ENCODE measurements at regions not wholly inside any gene's neighbourhood (a gene's known extent, or its start where the extent isn't known, plus 50 kb on each side); places are given as distances from the start of the nearest gene placed in this dataset.

DNA sequence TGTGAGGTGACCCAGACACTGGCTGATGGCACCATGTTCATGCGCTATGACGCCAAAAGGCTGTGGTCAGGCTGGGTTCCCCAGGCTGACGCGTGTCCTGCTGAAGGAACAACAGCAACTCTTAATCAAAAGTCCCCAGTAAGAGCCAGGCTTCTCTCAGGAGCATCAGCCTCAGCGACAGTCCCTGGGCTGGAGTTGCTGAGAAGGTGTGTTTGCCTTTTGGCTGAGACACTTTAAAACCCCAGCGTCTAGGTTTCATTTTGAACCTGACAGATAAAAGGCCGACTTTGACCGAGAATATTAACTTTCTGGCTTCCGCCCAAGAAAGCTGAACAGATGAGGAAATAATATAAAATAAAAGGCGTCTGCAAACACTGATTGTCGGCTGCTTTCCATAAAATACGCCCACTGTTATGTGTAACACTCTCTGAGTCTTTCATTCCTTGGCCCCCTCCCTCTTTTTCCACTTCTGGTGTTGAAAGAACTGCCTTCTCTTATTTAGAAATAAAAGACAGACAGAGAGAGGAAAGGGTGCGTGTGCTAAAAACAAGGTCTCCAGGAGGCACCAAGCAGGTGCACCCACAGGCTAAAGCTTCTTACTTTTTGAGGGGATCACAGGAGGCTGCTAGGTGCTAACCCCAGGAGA is 373.6 kb downstream of the MID1IP1 start:
- DNase-seq (ENCODE audit: low spot score): no peak

DNA sequence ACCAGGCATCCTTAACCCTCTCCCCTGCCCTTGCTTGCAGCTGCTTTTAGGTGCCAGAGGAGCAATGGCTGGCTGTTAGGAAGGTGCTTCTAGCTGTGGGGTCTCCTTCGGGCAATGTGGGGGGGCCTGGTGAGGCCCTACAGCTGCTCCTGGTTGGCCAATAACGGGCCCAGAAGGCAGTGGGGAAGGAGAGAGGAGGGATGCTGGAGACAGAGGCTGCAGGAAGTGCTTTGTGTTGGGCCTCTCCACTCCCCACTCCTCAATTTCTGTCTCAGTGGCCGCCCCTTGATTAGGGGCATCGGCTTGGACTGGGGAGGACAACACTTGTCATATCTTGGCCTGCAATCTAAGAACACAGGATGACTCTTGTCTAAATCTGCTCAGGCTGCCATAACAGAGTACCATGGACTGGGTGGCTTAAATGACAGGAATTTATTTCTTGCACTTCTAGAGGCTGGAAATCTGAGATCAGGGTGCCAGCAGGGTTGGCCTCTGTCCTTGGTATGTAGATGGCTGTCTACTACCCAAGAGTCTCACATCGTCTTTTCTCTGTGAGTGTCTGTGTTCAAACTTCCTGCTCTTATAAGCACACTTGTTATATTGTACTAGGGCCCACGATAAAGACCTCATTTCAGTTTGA is 374.3 kb downstream of the MID1IP1 start:
- no peak for DNase-seq (ENCODE audit: low spot score)

DNA sequence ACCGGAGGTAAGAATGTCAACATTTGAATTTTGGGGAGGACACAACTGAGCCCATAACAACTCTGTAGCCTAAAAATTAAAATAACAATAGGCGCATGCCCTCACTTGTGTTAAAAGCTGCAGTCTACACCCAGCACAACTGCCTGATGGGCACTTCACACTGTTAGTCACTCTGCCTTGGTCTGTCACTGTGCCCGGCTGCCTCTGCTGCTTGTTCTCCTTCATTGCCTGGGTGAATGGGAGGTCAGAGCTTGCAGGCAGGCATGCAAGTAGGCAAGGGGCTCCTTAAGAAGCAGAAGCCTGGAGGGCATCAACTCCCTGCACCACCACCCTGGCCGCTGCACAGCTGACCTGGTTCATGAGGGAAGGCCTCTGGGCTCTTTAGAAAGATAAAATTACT is 374.8 kb downstream of the MID1IP1 start:
- DNase-seq (ENCODE audit: low spot score): no peak

DNA sequence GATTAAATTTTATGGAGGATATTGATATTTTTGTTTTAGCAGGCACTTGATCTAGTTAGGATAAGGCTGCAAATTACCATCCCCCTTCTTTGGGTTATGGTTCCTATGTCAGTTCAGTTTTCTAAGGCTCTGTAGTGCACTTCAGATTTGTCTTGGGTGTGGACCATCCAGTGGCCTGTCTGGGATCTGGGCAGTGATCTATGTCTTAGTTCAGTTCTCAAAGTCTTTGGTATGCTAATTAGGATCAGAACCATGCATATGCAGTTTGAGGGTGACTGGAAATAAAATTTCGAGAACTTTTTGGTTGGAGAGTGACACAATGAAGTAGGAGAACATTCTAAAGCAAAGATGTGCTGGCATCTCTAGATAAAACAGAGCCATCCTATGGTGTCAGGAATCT is 388.2 kb downstream of the MID1IP1 start:
- no peak for DNase-seq (ENCODE audit: low spot score)

DNA sequence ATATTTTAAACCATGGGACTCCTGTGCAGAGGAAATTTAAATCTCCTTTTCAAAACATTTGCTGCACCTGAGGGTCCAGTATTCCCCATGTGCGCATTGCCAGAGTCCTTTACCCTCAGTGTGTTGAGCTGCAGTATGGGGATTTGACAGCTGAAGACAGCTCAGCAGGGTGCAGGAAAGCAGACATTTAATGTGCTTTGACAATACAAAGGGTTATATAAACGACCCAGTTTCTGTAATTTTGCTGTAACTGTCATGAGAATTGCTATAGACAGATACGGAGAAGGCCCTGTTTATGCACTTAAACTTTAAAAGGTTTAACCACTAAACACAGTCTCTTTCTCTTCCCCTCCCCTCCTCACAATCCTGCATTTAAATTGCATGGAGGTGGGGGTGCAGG is 393.4 kb downstream of the MID1IP1 start:
- no peak for DNase-seq (ENCODE audit: low spot score)

DNA sequence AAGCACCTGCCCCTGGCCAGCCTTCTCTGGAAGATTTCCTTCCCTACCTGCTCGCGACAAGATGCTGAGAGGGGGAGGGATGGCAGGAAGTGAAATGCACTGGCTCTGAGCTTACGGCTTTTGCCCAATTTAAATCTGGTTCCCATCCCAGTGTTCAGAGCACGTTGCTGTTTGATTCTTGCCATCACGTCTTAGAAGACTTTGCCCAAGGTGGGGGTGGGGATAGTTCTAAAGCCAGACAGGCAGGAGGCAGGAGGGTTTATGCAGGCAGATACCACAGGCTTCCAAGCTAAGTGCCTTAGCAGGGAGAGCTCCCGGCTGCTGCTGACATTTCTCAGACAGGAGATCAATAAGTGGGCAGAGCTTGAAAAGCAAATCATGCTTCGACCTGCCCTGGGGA is 393.9 kb downstream of the MID1IP1 start:
- DNase-seq (ENCODE audit: low spot score): no peak

DNA sequence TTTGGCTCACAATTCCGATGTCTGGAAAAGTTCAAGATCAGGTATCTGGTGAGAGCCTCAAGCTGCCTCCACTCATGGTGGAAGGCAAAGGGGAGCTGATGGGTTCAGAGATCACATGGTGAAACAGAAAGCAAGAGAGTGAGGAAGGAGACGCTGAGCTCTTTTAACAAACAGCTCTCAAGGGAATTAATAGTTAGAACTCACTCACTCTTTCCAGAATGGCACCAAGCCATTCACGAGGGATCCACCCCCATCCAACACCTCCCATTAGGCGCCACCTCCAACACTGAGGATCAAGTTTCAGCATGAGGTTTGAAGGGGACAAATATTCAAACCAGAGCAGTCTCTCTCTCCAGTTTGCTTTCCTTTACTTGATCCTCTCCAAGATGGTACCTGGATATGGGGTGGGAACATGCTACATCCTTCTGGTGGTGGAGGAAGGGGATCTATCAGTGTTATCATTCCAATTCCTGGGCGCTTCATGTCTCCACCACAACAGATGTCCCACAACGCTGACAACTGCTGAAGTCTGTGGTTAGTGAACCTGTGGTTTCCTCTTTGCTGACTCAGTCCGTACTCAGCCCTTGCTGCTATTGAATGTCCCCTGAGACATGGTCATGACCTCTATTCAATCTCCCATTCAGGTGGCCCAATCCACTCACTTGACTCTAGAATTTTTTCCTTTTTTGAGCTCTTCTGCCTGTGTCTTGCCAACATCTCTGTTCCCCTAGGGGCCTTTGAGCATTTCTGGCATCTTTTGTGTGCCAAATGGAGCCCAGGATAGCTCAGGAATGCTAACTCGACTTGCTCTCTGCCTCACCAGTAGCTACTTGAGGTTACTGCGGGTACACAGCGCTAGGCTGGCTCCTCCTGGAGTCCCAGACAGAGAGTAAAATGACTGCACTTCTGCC is 395.2 kb downstream of the MID1IP1 start:
- DNase-seq (ENCODE audit: low spot score): no peak

DNA sequence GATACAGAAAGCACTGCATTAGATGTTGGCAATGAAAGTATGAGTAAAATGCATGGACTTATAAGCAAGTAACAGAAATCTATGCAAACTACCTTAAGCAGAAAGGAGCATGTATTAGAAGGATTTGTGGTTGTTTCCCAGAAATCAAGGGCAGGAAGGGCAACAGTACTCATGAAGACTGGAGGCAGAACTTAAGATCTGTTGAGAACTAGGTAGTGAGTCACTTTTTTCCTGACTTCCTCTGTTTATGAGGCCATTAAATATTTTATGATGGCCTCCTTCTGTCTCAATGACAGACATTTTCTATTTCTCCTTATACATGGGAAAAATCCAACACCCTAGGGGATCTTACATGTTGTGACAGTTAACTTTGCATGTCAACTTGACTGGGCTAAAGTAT is 398.2 kb downstream of the MID1IP1 start:
- DNase-seq (ENCODE audit: low spot score): no peak

DNA sequence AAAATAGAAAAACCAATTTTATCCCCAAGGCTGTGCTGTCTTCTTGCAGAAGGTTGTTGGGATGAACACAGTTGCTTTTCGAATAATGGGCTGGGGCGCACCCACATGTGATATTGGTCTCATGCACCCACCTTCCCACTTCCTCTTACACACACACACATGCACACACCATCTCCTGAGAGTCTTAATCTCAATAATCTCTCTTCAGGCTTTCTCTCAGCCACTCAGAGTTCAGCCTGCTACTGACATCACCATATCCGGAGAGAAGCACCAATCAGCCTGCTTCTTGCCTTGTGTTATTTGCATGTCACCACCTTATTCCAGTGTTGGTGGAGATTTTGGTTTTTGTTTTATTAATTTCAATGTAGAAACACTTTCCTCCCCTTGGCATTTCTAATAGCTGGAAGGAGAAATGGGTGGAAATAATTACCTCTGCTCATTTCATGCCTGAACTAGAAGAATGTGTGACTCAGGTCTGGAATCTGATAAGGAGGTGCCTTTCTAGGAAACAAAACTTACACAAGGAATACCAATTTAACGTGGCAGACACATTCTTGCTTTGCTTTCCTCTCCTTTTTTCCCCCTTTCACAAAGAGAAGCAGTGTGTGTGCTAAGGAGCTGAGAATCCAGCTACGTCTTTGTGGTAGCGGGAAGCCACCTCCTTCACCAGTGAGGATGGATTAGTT is 400.2 kb downstream of the MID1IP1 start:
- DNase-seq (ENCODE audit: low spot score): no peak

DNA sequence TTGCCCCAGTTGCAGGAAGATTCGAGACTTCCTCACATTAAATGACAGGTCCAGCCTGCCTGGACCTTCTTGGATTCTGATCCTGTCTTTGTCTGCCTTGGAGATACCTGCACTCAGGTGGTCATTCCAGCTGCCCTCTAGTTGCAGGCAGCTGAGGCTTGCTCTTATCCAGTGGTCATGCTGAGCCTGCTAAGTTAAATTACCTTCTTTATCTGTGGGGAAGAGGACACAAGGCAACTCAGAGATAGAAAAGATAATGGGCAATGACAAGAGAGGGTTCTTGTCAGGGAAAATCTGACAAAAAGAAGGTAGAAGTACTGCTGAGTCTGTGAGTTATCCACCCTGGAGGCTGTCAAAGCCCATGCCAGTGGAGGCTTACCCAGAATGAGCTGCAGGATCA is 401.4 kb downstream of the MID1IP1 start:
- DNase-seq (ENCODE audit: low spot score): no peak

DNA sequence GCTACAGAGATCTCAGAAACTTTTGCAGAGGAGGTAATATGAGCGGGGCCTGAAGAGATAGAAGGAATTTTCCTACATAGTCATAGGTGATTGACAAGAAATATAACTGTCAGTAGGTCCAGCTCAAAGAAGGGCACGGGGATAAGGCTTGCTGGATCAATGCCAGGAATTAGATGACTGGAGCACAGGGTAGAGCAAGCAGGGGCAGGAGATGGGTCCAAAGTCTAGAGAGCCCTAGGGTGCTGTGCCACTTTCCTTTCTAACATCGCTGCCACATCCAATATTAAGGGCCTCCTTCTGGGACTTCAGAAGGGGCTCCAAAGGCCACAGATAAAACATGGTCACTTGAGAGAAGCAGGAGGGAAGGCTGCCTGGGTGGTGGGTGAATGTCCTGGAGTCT is 402.2 kb downstream of the MID1IP1 start:
- no peak for DNase-seq (ENCODE audit: low spot score)

DNA sequence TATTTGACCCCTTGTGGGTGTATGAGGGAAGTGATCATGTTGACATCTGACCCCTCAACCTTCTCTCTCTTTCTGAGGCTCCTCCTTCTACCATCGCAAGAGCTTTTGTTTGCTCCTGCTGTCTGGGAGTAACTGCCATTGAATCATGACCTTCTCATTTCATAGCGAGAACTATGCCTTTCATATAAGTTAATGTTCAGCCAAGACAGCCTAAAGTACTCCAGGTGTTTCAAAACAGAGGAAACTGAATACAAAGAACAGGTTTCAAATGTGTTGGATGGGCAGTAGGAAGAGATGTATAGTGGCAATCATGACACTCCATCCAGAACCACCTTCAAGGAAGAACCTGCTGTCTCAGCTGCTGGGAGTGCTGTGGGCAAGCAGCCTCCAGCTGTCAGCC is 403.1 kb downstream of the MID1IP1 start:
- DNase-seq (ENCODE audit: low spot score): no peak

DNA sequence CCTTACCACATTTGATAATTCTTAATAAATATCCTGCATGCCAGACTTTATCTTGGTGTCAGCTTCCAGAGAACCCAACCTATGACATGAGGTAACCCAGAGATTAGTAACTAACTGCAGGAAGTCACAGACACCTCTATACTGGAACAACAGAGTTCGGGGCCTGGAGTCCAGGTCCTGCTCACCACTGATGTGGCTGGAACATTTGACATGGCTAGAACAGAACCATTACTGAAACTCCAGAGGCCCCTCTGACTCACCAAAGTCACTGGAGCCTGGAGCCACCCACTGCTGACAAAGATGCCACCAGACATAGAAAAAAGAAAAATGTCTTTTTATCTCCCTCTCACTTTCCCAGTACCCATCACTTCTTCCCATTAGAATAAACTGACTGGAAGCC is 403.7 kb downstream of the MID1IP1 start:
- DNase-seq (ENCODE audit: low spot score): no peak

DNA sequence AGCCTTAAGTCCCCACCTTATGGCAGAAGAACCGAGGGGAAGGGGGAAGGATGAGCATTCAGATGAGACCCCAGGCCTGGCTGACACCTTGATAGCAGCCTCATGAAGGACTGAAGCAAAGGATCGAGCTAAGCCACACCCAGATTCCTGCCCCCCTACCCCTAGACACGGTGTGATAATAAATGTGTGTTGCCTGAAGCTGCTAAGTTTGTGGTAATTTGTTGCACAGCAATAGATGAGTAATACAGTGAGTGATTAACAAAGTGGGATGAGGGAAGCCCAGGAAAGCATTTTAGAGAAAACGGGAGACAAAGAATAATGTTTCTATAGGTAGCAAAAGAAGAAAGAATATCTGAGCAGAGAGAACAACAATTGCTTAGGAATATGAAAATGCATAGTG is 404.2 kb downstream of the MID1IP1 start:
- no peak for DNase-seq (ENCODE audit: low spot score)

DNA sequence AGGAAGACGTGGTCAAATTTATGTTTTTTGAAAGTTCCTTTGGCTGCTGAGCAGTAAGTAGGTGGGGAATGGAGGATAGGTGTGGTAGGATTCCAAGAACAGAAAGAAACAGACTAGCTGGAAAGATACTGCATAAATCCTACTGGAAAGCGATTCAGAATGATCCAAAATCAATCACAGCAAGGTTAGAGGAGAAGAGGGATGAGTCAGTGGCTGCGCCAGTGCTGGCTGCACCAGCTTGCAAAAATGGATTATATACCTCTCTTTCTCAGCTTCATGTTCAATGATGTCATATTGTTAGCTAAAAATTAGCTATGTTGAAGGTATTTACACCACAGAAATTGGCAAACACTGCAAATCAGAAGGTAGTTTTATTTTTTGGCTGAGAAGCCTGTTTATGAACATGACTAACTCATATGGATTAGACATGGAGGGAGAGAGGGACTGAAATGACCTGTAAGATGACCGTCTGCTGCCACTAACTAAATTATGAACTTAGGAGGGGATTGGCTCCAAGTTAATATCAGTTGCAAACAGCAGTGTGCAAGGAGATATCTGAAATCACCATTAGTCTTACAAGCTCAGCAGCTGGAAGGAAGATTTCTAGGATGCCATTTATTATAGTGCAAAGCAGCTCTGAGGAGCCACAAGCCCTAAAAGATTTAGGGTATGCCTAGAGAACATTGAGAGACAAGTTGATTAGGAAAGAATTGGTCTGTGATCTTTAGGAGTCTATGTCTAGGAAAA is 405.3 kb downstream of the MID1IP1 start:
- no peak for DNase-seq (ENCODE audit: low spot score)

DNA sequence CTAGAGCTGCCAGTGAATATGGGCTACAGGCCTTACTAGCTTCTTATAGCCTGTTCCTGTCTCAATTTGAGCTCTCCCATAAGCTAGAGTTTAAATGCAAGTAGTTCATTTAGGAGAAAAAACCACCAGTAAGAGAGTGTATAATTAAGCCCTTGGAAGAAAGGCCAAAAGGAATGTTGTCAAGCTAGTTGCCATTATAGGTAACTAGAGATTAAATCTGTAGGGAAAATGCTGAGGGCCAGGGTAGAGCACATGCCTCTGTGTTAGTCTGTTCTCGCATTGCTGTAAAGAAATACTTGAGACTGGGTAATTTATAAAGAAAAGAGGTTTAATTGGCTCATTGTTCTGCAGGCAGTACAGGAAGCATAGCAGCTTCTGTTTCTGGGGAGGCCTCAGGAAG is 410.2 kb downstream of the MID1IP1 start:
- DNase-seq (ENCODE audit: low spot score): no peak

DNA sequence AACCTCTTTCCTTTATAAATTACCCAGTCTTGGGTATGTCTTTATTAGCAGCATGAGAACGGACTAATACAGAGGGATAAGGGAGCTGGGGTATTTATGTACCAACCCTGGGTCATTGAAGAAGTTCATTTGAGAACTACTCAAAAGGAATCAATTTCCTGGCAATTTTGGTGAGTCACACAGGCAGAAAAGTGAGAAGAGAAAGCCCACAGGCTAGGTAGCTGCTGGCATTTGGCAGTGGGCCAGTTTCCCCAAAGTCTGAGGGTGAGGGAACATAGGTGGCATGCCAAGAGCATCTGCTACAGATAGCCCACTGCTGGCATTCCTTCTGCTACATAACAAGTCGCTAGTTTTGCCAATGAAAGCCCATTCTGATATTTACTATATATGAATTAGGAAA is 411.2 kb downstream of the MID1IP1 start:
- no peak for DNase-seq (ENCODE audit: low spot score)

DNA sequence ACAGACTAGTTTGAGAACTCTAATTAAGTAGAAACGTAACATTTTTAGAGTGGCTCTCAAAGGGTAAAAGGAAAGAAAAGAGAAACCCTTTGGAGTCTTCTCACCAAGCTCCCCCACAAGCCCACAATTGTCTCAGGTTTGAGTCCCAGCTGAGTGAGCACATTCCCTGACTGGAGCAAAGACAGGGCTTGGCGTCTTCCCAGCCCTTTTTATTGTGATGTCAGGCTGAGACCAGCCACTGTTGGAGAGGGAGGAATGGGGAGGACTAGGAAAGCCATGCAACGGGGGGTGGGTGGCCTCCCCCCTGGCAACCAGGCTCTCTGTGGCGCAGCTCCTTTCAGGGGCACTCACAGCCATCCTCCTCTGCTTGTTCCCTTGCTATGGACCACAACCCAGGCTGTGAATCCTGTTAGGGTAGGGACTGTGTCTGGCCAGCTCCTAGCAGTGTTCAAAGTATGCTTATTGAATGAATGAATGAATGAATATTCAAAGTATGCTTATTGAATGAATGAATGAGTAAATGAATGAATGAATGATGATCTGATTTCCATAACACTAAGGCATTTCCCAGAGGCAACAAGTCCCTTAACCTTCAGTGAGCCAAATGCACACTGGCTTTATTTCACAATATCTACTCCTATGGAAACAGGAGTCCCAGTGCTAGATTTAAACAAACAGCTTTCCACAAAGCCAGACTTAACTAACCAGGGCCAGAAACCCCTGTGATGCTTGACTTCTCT is 413.3 kb downstream of the MID1IP1 start:
- DNase-seq (ENCODE audit: low spot score): no peak

DNA sequence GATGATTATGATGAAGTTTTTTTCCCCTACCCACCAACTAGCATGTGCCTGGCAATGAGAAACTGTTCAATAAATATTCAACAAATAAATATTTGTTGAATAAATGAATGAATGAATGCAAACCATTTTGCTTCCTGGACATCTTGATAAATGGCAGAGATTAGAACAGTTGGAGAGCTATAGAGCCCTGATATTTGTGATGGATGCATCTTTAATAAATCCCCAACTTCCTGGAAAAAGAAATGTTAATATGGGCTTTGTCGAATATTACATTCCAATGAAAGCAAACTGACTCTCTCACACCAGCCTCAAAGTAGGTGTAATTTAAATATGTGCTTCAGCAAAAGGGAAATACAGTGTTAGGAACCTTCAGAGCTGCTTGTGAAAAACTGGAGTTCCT is 419.7 kb downstream of the MID1IP1 start:
- no peak for DNase-seq (ENCODE audit: low spot score)

DNA sequence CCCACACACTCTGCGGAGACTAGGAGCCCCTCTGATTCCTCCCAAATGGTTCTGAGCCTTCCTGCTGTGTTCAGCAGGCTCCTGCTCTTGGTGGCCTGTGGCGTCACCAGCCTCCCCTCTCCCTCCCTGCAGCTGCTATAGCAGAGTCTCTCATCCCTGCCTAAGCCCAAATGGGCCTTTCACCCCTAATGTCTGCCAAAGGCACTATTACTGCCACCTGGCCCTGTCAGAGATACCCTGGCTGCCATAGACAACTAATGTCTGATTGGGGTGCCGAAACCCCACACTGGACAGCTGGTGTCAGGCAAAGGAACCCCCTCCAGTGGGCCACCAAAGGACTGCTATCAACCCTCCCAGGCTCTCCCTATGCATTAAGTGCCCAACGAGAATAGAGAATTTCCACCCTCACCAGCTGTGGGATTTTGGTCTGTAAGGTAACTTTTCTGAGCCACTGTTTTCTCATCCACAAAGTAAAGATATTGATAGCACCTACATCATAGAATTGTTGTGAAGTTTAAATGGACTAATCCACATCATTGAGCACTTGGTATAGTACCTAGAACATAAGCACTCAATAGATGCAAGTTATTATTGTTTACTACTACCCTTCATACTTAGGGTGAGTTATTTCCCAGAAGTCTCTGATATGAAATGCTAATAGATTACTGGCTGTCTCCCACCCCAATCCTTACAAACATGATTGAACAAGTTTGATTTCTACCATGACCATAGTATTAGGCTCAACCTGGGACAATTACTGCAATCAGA is 421.3 kb downstream of the MID1IP1 start:
- no peak for DNase-seq (ENCODE audit: low spot score)

Measured in D341Med (cell line).